ENCODE measurements at regions not wholly inside any gene's neighbourhood (a gene's known extent, or its start where the extent isn't known, plus 50 kb on each side); places are given as distances from the start of the nearest gene placed in this dataset.

DNA sequence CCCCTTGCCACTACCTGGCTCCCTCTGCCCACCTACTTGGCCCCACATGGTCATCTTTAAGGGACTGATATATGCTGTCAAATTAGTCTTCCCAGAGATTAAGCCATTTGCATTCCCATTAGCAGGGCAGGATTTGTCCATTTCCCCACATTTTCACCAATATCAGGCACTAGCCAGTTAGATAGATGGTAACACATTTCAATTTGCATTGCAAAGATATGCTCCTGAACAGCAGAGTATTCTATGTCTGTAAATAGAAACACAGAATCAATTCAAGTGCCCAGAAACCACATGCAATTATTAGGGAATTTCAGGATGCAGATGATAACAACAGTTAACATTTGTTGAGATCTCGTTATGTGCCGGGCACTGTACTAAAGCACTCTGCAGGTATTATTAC lies 92.6 kb upstream of the IL12B start:
- no peak for DNase-seq

DNA sequence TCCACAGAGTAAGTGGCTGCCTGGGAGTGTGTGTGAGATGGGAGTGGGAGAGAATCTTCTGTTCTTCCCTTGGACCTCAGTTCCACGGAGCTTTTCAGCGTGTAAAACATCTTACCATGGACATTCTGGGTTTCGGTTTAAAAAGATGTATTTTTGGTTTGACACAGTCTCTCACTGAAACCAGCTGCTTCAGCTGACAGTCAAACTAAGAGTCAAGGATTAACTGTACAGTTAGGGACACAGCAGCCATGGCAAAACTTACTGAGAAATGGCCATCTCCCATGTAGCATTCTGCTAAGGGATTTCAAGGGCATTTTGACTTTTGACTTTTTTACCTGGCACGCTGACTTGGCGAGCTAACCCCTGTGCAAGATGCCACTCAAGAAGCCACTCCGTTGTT lies 93.8 kb upstream of the IL12B start:
- DNase-seq, result no peak

DNA sequence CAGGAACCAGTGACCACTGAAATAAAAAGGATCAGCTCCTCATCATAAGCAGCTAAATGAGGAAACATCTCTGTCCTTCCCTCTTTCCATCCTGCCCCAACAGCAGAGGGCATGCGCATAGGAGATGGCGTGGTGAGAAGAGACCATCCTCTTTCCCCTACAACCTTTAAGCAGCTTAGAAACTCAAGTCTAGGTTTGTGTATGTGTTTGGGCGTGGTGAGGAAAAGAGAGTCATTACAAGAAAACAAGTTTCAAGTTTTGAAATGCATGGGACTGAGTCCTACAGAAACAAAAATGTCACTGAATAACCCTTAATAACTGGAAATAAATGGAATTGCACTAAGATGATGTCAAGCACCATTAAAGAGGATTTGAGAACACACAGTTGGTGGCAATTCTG lies 96.4 kb upstream of the IL12B start:
- DNase-seq, result no peak

DNA sequence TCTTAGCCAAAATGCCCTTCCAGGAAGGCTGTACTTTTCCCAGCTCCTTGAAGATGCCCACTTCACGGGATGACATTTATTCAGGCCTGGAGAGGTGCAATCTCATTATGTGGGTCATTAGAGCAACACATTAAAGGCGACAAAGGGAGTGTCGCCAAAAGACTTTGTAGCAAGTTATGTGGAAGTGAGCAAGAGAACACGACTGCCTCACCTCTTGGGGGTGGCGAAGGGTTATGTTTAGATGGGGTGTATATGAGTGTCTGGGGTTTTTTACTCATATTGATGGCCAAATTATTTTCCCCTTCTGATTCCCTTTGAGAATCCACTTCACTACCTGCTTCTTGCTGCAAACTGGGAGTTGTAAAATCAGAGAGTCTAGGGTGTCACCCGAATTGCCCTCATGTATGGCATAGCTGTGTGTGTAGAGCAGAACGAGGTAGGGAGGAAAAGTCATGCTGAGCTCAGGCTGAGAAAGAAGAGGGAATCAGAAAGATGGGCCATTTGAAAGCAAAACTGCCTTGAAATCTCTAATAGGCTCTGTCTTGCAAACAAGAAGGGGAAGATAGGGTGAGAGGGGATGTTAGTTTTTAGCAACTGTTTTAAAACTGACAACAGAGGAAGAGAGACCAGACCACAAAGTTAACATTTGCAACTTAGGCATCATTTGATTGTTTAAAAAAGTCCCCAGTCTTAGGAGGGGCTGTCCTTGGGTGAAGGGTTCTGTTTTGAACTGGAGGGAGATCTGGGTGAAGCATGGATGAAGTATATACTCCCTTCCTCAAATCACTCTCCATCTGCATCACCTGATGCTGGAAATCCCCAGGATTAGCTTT lies 97.1 kb upstream of the IL12B start:
- no peak for DNase-seq

DNA sequence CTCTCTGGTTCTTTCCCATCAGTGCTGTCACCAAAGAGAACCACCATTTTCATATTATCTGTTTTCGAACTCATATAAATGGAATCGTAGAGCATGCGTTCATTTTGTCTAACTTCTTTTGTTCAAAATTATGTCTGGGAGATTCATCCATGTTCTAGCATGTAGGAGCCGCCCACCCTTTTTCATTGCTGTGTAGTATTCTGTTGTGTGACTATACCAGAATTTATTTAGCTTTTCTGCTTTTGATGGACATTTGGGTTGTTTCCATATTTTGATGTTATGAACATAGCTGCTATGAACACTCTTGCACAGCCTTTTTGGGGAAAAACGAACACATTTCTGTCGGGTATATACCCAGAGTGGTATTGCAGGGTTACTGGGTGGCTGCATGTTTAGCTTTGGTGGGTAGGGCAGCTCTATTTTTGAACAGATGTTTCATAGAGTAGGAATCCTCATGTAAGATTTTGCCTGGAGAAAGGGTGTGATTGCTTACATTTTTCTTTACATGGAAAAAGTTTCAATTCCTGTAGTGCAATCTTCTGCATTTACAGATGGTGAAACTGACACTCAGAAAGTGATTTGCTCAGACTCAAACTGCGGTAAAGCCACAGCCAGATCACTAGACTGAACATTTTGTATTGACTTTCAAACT lies 100.2 kb upstream of the IL12B start:
- DNase-seq, result no peak

DNA sequence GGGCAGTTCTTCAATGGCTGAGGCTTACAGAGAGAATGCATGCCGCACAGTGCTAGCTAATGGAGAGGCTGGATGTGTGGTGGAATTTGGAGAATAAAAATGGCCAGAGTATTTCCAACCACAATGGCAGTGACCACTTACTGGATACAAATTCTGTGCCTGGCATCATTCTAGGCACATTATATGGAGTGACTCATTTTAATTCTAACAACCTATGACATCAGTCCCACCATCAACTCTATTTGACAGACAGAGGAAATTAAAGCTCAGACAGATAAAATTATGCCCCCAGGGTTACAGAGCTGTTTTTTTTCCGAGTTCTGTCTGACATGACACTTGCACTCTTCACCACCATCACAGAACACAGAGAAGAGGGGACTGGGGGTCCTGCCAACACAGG lies 105.6 kb upstream of the IL12B start:
- no peak for DNase-seq

DNA sequence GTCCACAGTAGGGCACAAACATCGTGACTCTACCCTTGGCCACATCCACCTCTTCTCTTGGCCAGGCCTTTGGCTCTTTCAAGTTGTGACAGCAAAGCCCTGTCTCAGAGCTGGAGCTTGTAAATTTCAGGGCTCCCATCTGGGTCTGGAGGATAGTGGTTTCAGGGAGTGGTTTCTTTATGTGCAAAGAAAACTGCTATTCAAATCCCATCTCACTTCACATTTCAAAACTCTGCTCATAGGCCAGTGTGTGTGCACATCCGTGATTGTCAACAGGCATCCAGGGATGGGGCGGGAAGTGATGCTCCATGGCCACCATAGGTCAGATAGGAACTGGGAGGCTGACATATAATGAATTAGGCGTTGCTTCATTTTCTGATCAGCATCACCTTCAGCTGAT lies 107.8 kb upstream of the IL12B start:
- DNase-seq, result no peak

DNA sequence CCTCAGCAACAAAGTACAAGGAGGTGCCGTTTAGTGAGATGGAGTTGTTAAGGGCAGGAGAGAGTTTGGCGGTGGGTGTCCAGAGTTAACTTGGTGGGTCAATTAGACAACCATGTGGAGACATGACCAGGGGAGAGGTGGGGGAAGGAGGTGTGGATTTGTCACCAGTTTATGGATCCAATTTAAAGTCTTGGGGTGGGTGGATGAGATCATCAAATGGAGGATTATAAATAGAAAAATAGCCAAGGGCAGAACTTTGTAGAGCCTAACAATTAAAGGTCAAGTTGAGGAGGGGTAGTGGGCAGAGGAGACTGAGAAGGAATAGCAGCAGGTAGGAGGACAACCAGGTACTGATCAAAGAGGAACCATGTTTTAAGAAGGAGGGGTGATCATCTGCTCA lies 108.7 kb upstream of the IL12B start:
- no peak for DNase-seq

DNA sequence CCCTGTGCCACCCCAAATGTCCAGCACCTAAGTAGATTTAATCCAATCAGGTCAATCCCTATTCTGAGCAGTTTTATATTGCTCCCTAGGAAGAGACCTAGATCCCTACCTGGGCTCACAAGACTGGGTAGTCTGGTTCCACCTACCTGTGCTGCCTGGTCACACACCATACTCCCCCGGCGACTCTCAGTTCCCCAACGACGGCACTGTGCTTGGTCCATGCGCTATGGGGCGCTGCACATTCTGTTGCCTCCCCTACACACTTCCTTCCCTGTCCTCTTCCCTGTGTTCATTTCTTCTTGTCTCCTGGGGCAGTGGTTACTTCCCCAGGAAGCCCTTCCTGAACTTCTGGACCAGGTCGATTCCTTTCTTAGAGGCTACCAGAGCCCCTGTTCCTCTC lies 109.9 kb upstream of the IL12B start:
- no peak for DNase-seq

DNA sequence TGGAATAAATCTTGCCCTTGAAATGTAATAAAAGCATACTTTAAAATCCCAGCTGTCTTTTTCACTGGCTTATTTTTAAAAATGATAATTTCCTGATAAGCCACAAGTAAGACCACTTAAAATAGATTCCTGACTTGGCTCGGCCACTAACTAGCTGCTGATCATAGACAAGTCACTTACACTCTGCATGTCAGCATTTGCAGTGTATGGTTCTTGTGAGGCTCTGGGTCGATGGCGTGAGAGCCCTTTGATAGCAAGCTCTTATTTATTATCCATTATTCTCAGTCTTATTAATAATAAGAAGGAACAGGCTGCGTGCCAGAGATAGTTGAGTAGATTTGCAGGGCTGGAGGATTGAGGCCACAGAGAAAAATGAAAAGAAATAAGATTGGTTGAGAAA lies 110.7 kb upstream of the IL12B start:
- DNase-seq, result no peak

DNA sequence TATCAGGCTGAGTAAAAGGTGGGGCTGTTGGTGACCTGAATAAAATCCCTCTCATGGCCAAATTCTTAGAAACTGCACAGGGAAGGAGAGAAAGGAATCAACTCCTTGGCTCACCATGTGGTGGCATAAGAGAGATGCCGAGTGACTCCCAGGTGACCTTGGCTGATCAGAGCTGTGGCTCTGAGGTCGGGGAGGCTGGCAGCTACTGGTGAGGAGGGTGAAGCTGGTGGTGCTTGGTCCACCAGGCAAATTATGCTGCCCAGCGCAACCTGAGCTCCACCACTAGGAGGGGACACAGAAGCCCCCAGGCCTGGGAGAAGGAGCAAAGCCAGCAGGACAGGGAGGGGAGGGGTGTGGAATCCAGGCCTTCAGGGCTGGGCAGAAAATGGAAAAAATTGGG lies 111.2 kb upstream of the IL12B start:
- no peak for DNase-seq

DNA sequence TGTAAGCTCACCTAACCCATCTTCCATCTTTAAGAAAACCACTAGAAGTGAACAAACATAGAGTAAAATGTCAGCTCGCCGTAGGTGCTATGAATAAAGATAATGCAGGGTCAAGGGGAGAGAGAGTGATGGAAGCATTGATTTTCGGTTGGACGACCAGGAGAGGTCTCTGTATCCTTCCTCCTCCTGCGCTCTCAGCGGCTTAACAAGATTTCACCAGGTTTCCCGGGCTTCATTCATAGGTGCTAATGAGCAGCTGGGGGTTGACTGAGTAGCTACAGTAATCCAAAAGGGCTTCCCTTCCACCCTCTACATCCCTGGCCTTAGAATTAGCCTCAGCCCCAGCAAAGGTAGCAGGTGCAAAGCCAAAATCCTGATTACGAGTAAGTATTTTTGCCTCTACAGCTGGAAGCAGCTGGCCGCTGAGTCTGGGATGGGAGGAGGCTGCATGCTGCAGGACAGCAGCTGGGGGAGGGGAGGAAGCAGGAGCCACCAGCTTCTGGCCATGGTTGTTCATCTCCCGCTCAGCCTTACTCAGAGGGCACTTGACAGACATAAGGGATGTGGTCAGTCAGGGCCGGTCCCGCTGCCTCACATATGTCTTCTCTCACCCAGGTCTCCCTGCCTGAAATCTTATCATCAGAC lies 112.0 kb upstream of the IL12B start:
- no peak for DNase-seq

DNA sequence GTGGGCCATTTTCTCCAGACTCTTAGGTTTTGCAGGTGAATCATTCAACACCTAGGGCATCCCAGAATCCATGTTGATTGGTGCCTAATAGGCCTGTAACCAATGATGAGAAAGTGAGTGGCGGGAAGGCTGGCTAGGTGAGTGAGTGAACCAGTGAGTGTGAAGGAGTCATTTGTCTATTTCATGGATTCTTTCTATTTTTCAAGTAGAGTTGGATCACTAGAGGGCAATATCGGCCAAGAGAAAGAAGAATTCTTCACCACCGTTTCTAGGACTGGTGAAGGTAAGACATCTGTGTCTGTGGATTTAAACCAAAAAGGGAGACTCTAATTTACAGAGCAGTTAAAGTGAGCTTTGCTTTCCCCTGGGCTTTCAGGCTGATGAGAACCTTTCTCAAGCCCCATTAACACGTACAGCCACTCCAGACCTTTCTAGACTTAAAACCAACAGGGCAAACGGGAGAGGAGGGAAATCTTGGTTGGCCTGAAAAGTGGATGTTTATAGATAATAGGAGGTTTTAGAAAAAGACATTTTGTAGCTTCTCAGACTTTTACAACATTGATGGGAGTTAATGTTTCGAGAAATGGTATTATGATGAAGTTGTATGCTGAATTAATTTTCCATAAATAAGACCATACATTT lies 114.3 kb upstream of the IL12B start:
- no peak for DNase-seq

DNA sequence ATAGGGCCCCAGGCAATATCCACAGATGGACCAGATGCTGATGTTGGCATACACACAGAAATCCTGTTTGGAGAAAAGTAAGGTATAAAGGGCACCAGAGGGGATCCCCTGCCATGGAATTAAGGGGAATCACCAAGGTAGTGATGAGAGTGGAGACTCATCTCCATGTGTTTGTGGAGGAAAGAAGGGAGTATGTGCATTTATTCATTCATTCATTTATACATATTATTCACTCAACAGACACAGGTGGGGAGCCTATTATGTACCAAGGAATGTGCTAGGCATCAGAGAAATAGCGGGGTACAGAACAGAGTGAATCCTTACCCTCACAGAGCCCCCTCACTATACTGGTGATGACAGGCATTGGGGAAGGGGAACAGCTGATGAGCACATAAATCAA lies 116.8 kb upstream of the IL12B start:
- DNase-seq, result no peak

DNA sequence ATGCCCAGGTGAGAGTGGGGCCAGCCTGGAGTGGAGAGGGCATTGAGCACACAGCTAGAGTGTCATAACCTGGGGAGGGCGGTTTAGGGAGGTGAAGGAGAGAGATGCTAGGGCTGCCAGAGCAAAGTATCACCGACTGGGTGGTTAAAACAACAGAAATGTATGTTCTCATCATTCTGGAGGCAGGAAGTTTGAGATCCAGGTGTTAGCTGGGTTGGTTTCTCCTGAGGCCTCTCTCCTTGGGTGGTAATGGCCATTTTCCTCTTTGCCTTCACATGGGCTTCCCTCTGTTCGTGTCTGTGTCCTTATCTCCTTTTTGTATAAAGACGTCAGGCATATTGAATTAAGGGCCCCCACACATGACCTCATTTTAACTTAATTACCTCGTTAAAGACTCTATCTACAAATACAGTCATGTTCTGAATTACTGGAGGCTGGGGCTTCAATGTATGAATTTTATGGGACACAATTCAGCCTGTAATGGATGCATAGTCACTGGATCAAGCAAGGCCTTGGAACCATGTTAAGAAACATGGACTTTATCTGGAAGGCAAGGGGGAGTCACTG lies 118.6 kb upstream of the IL12B start:
- no peak for DNase-seq

DNA sequence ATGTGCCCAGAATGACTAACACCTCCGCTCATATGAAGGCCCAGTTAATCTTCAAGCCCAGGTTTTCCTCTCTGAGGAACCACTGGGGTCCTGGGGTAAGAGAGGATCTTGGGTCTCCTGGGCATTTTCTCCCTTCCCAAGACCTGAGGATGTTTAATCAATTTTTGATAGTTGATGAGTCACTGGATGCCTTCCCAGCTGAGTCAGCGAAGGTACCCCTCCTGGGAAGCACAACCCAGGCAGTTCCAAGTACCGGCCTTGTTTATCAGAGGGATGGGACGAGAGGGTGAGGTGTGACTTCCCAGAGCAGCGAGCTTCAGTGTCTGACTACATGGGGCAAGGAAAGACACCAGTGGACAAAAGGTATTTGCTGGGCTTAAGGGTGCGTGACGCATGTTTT lies 119.6 kb upstream of the IL12B start:
- no peak for DNase-seq

DNA sequence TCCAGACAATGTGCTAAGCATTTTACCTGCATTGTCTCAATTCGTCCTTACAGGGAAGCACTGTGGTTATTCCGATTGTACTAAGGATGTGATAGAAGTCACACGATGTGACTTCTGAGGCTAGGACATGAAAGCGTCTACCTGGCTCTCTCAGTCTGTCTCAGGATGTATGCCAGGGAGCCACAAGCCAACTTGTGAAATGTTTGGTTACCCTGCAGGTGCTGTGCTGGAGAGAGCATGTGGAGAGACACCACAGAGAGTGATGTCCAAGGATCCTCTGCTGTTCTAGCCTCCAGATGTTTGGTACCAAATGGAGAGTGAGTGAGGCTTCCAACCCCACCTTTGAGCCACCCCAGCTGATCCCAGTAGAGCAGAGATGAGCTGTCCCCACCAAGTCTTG lies 120.1 kb upstream of the IL12B start:
- DNase-seq, result no peak

DNA sequence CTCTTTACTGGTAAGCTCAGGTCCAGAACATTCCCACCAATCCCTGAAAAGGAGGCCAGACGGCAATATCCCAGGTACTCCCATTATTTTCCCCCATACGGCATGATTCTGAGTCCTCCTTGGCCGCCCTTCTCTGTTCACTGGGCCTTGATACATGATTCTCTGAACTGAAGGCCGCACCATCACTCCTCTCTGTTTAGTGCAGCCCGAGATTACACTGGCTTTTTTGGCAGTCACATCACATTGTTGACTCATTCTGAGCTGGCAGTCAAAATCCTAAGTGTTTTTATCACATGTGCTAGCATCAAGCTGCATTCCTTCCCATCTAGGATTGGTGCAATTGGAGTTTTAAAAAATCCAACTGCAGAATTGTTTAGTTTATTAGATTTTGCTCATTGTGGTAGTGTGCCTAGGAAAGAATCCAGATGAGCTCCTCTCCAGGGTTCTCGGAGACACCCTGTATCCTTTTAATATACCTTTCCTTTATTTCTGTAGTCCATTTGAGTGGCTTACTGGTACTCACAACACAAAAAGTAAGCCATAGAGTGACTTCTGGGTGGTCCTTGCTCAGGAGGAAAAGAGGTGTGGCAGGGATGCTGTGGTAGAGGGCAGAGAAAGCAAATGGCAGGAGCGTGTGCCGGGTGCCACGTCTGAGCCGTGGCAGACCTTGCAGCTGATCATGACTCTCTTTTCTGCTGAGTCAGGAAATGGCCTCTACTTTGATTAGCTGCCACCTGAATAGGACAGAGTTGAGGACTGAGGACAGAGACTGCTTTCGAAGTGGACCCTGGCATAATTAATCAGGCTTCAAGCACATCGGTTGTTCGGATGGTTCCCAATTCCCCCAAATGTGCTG lies 121.1 kb upstream of the IL12B start:
- DNase-seq, result no peak

DNA sequence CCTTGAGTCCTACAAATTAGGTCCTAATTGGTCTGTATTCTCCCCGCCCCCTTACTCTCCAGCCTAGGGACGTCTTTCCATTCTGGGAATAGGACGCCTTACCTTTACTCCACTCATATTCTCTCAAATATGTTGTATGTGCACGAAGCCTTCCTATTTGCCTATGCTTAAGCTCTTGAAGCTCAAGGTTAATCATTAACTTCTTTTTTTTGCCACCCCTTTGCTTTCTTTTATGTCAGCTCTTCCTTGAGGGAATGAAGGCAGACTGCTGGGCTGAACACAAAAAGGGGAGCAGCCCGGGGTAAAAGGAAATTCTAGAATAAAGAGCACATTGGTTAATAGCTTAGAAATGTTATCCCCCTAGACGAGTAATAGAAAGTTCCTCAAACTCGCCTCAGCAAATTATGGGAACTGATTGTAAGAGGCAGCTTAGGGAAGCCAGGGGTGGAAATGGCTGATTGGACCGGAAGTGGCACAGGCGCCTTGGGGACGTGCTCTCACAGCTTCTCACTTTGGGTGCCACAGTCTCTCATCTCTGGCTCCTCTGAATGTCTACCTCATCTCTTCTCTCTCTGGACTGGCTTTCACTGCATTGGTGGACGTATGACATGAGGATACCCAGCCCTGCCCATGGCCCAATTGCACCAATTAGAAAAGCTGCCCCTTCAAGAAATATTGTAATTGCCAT lies 122.3 kb upstream of the IL12B start:
- no peak for DNase-seq

DNA sequence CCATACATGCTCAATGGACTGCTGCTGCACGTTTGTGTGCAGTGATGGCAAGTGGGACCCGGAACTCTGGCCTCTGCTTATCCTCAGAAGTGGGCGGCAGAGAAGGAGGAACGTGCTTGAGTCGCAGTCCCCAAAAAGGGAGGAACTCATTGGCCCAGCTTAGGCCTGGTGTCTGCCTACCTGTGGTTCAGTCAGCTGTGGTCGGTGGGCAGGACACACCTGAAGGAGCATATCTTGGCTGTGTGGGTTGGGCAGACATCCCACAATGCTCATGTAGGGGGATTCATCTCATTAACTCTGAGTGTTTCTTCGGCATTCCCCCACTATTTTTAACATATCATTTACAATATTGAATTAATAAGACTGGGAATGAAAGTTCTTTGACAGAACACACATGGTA lies 122.9 kb upstream of the IL12B start:
- no peak for DNase-seq

DNA sequence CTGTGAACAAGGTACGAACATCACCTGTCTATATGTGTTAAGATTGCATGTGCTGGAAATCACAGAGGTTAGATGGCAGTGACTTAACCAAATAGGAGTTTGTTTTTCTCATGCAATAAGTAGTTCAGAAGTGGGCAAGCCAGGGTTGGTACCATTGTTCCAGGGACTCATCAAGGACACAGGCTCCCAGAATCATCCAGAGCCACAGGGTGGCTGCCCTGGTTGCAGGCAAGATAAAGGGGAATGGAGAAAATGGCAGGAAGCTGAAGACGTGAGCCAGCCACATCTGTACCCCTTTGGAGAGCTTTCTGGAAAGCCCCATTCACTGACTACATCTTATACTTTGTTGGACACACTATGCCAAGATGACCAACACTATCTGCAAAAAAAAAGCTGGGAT lies 126.0 kb upstream of the IL12B start:
- no peak for DNase-seq

Measured in NCI-H187 (cell line).